Breast epithelium (tissue), 4 donors: ENCODE measurements at regions not wholly inside any gene's neighbourhood (a gene's known extent, or its start where the extent isn't known, plus 50 kb on each side); places are given as distances from the start of the nearest gene placed in this dataset.

Experiments
- DNase-seq, 2 donors: peaks; one replicate each; pipeline ENCODE4 v3.0.0-alpha.2; 2019; ENCODE audit warnings: low spot score in 2 of 2
- H3K27ac ChIP-seq, 2 donors: fragments of 200-600 bp; sonication (generic) in 1 of 2; one replicate each; pipeline ENCODE4 v1.5.1; 2016 to 2019; ENCODE audit warnings: mild to moderate bottlenecking in 1 of 2
- H3K27me3 ChIP-seq, 2 donors: fragments of 200-600 bp; sonication (generic) in 1 of 2; one replicate each; pipeline versions ENCODE4 v1.5.1 to v1.6.0; 2017 to 2019; ENCODE audit warnings: control low read depth in 1 of 2, mild to moderate bottlenecking in 1 of 2
- H3K36me3 ChIP-seq: fragments of 200-600 bp; one replicate; pipeline ENCODE4 v1.5.1; 2019
- H3K4me1 ChIP-seq, 2 donors: fragments of 200-600 bp; sonication (generic); one replicate each; pipeline ENCODE4 v1.5.1; 2016 to 2019; ENCODE audit warnings: control low read depth in 1 of 2
- H3K4me3 ChIP-seq, 3 donors: fragments of 200-600 bp; sonication (generic); 1 replicate in 2 of 3; 2 replicates in 1 of 3; pipeline ENCODE4 v1.5.1; 2016 to 2019; ENCODE audit warnings: mild to moderate bottlenecking in 3 of 3, moderate library complexity in 2 of 3
- H3K9me3 ChIP-seq, 2 donors: fragments of 200-600 bp; sonication (generic) in 1 of 2; one replicate each; pipeline ENCODE4 v1.5.1; 2016 to 2019; ENCODE audit warnings: control low read depth in 1 of 2
- CTCF ChIP-seq, 3 donors: fragments of 450-650 bp; IDR thresholded peaks; one replicate each; pipeline ENCODE4 v1.5.1; 2016 to 2017; ENCODE audit warnings: antibody characterized with exemption in 3 of 3, mild to moderate bottlenecking in 3 of 3, moderate library complexity in 3 of 3
- POLR2A ChIP-seq: fragments of 450-650 bp; IDR thresholded peaks from one replicate; pipeline ENCODE4 v1.6.1; 2016; ENCODE audit warnings: antibody characterized with exemption, mild to moderate bottlenecking, moderate library complexity
- POLR2AphosphoS5 ChIP-seq, 3 donors: sonication (generic); formaldehyde crosslinking; IDR thresholded peaks; one replicate each; pipeline ENCODE4 v1.6.1; 2017; ENCODE audit warnings: antibody characterized with exemption in 3 of 3
- intact Hi-C: fragments of 100-400 bp; cut with DNase I; formaldehyde crosslinking; loops from one replicate; pipeline ENCODE4 v1.15.1; 2023; ENCODE audit warnings: low total_unique reads

DNA sequence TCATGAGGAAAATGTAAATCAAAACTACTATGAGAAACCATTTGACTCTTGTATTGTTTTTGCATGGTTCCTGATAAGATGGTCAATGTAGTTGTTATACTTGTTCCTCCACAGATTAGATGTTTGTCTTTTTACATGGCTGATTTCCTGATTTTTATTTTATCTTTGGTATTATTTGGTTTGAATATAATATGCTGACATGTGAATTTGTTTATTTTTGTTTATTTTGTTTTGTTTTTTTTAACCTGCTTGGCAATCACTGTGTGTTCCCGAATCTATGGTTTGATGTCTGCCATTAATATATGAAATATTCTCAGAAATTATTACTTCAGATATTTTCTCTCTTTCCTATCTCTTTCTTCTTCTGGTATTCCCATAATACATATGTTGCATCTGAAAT lies 899.5 kb upstream of the ADGRB3 start:
- no peak for TF ChIP-seq CTCF (IDR thresholded peaks at IDR 0.05)
- TF ChIP-seq POLR2A: no peak
- no peak for TF ChIP-seq POLR2AphosphoS5 (IDR thresholded peaks at IDR 0.05)
- H3K4me3 ChIP-seq: no peak overlapping the region
- H3K27me3 ChIP-seq: no peaks in the 10 kb centered on the region
- no peaks in the 10 kb centered on the region for H3K4me1 ChIP-seq
- no peak for DNase-seq
- no peaks in the 10 kb centered on the region for H3K36me3 ChIP-seq
- no peak overlapping the region for H3K27ac ChIP-seq
- H3K9me3 ChIP-seq: peaks cover 0 to 5% of the 10 kb centered on the region in 2 donors
- intact Hi-C loops: no loop called here

DNA sequence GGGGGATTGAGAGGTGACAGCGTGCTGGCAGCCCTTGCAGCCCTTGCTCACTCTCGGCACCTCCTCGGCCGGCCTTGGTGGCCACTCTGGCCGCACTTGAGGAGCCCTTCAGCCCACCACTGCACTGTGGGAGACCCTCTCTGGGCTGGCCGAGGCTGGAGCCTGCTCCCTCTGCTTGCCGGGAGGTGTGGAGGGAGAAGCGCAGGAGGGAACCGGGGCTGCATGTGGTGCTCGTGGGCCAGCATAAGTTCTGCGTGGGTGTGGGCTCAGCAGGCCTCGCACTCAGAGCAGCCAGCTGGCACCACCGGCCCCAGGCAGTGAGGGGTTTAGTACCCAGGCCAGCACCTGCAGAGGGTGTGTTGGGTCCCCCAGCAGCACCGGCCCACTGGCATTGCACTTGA lies 912.2 kb upstream of the ADGRB3 start:
- Histone ChIP-seq H3K9me3 (peaks cover 0 to 4% of the 10 kb centered on the region in 2 donors), H3K4me1 (no peaks in the 10 kb centered on the region), H3K27ac (no peak overlapping the region), H3K4me3 (no peak overlapping the region), H3K27me3 (no peaks in the 10 kb centered on the region), H3K36me3 (no peaks in the 10 kb centered on the region)
- peak in 1 of 2 donors; percentile 38 for DNase-seq
- TF ChIP-seq CTCF (IDR thresholded peaks at IDR 0.05): no peak
- TF ChIP-seq POLR2A: no peak
- no peak for TF ChIP-seq POLR2AphosphoS5 (IDR thresholded peaks at IDR 0.05)
- intact Hi-C loops: no loop called here

GRCh38 chr6:67717281-67717680 lies 917.8 kb upstream of the ADGRB3 start:
- intact Hi-C loops: no loop called here
- Histone ChIP-seq H3K27ac (no peak overlapping the region), H3K27me3 (no peaks in the 10 kb centered on the region), H3K36me3 (no peaks in the 10 kb centered on the region), H3K4me1 (no peaks in the 10 kb centered on the region), H3K9me3 (no peaks in the 10 kb centered on the region), H3K4me3 (no peak overlapping the region)
- TF ChIP-seq POLR2AphosphoS5 (IDR thresholded peaks at IDR 0.05) (no peak), POLR2A (no peak), CTCF (IDR thresholded peaks at IDR 0.05) (no peak)
- no peak for DNase-seq

DNA sequence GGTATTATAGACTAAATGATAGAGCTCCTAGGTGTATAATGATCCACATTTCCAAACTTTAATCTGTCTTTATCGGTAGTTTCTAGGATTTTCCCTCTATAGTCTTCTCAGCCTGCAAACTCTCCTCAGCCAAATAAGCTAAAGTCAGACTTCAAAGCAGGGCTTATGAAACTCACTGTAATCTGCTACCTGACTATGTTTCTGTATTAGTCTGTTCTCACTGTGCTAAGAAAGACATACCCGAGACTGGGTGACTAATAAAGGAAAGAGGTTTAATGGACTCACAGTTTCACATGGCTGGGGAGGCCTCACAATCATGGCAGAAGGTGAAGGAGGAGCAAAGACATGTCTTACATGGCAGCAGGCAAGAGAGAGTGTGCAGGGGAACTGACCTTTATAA lies 928.7 kb upstream of the ADGRB3 start:
- no peak overlapping the region for H3K27ac ChIP-seq
- no peaks in the 10 kb centered on the region for H3K4me1 ChIP-seq
- H3K9me3 ChIP-seq: peaks cover 0 to 13% of the 10 kb centered on the region in 2 donors
- no peak overlapping the region for H3K4me3 ChIP-seq
- intact Hi-C loops: no loop called here
- TF ChIP-seq CTCF (IDR thresholded peaks at IDR 0.05) (no peak), POLR2AphosphoS5 (IDR thresholded peaks at IDR 0.05) (no peak), POLR2A (no peak)
- DNase-seq: no peak
- H3K36me3 ChIP-seq: no peaks in the 10 kb centered on the region
- H3K27me3 ChIP-seq: no peaks in the 10 kb centered on the region

- Histone ChIP-seq H3K4me3 (no peak overlapping the region), H3K4me1 (no peaks in the 10 kb centered on the region), H3K27ac (no peak overlapping the region), H3K36me3 (no peaks in the 10 kb centered on the region), H3K27me3 (no peaks in the 10 kb centered on the region), H3K9me3 (no peaks in the 10 kb centered on the region)
- intact Hi-C loops: loop anchor here (10.0 kb wide), 1 partner anchor 1536 kb away; no protein-coding TSS in a partner anchor
- TF ChIP-seq CTCF (IDR thresholded peaks at IDR 0.05): no peak
- TF ChIP-seq POLR2AphosphoS5 (IDR thresholded peaks at IDR 0.05): no peak
- no peak for TF ChIP-seq POLR2A
- DNase-seq: no peak
Measured at GRCh38 chr6:67698534-67698933, 936.5 kb upstream of the ADGRB3 start.
